ENCODE measurements at regions not wholly inside any gene's neighbourhood (a gene's known extent, or its start where the extent isn't known, plus 50 kb on each side); places are given as distances from the start of the nearest gene placed in this dataset.

GRCh38 chr2:215218587-215219577 lies 80.5 kb upstream of the ABCA12 start:
- no peak for TF ChIP-seq CTCF (IDR thresholded peaks at IDR 0.05; ENCODE audit: insufficient read depth, missing control alignments)
- DNase-seq (ENCODE audit: insufficient read length, low spot score) = no peak
- no peak for FAIRE-seq

- no peak for TF ChIP-seq CTCF (IDR thresholded peaks at IDR 0.05; ENCODE audit: insufficient read depth, missing control alignments)
- no peak for DNase-seq (ENCODE audit: insufficient read length, low spot score)
- FAIRE-seq = no peak
Measured at GRCh38 chr2:215216806-215217205, 78.4 kb upstream of the ABCA12 start.

- no peak for TF ChIP-seq CTCF (IDR thresholded peaks at IDR 0.05; ENCODE audit: insufficient read depth, missing control alignments)
- DNase-seq (ENCODE audit: insufficient read length, low spot score) (no peak), FAIRE-seq (no peak)
Measured at GRCh38 chr2:215215637-215216036, 77.2 kb upstream of the ABCA12 start.

- DNase-seq (ENCODE audit: insufficient read length, low spot score) (no peak), FAIRE-seq (no peak)
- TF ChIP-seq CTCF (IDR thresholded peaks at IDR 0.05; ENCODE audit: insufficient read depth, missing control alignments) = no peak
Measured at GRCh38 chr2:215210082-215210481, 71.7 kb upstream of the ABCA12 start.

GRCh38 chr2:215207791-215208367 lies 69.5 kb upstream of the ABCA12 start:
- FAIRE-seq = no peak
- no peak for TF ChIP-seq CTCF (IDR thresholded peaks at IDR 0.05; ENCODE audit: insufficient read depth, missing control alignments)
- DNase-seq (ENCODE audit: insufficient read length, low spot score) = no peak

GRCh38 chr2:215207041-215207440 lies 68.6 kb upstream of the ABCA12 start:
- FAIRE-seq (no peak), DNase-seq (ENCODE audit: insufficient read length, low spot score) (no peak)
- no peak for TF ChIP-seq CTCF (IDR thresholded peaks at IDR 0.05; ENCODE audit: insufficient read depth, missing control alignments)

- FAIRE-seq (no peak), DNase-seq (ENCODE audit: insufficient read length, low spot score) (no peak)
- TF ChIP-seq CTCF (IDR thresholded peaks at IDR 0.05; ENCODE audit: insufficient read depth, missing control alignments) = no peak
Measured at GRCh38 chr2:215205787-215206186, 67.4 kb upstream of the ABCA12 start.
